ENCODE measurements at regions not wholly inside any gene's neighbourhood (a gene's known extent, or its start where the extent isn't known, plus 50 kb on each side); places are given as distances from the start of the nearest gene placed in this dataset.

GRCh38 chr1:37305108-37305507 is 169.3 kb upstream of the ZC3H12A start (continued):
- TF ChIP-seq ZNF571 (tag by site-specific recombination; IDR thresholded peaks at IDR 0.05) (no peak), CTCF (tag by site-specific recombination; IDR thresholded peaks at IDR 0.05) (no peak), ZNF10 (tag by site-specific recombination; IDR thresholded peaks at IDR 0.05) (no peak), KLF16 (tag by site-specific recombination; IDR thresholded peaks at IDR 0.05) (no peak)

- no peaks in the 10 kb centered on the region for H3K4me1 ChIP-seq (ENCODE audit: control insufficient read depth, insufficient read depth, low read length)
- no peak for TF ChIP-seq GFI1B (tag by site-specific recombination; IDR thresholded peaks at IDR 0.05)
- no peak for TF ChIP-seq REPIN1 (tag by site-specific recombination; IDR thresholded peaks at IDR 0.05; ENCODE audit: low read depth)
- no peak for TF ChIP-seq ZNF211 (tag by site-specific recombination; IDR thresholded peaks at IDR 0.05; ENCODE audit: low read depth)
- TF ChIP-seq ZNF19 (tag by site-specific recombination; IDR thresholded peaks at IDR 0.05; ENCODE audit: low read depth), result no peak
- no peak for TF ChIP-seq ZNF677 (tag by site-specific recombination; IDR thresholded peaks at IDR 0.05)
- no peak for TF ChIP-seq ZNF132 (tag by site-specific recombination; IDR thresholded peaks at IDR 0.05; ENCODE audit: borderline replicate concordance)
- no peak for TF ChIP-seq HOXA7 (CRISPR knock-in tag; IDR thresholded peaks at IDR 0.05; ENCODE audit: borderline replicate concordance)
- TF ChIP-seq ZIC2 (tag by site-specific recombination; IDR thresholded peaks at IDR 0.05), result no peak
- no peak for TF ChIP-seq ZNF626 (tag by site-specific recombination; IDR thresholded peaks at IDR 0.05)
- TF ChIP-seq ZNF658 (tag by site-specific recombination; IDR thresholded peaks at IDR 0.05), result no peak
- no peak for TF ChIP-seq GLI4 (tag by site-specific recombination; IDR thresholded peaks at IDR 0.05)
- no peak for TF ChIP-seq PATZ1 (tag by site-specific recombination; IDR thresholded peaks at IDR 0.05)
- TF ChIP-seq ZNF530 (tag by site-specific recombination; IDR thresholded peaks at IDR 0.05; ENCODE audit: low read depth), result no peak
- no peak for TF ChIP-seq ZNF555 (tag by site-specific recombination; conservative IDR thresholded peaks at IDR 0.05)
- TF ChIP-seq ZNF350 (tag by site-specific recombination; IDR thresholded peaks at IDR 0.05), result no peak
- TF ChIP-seq ZNF354C (tag by site-specific recombination; IDR thresholded peaks at IDR 0.05; ENCODE audit: borderline replicate concordance, low read depth), result no peak
- no peak for TF ChIP-seq ZBTB17 (tag by site-specific recombination; IDR thresholded peaks at IDR 0.05)
- no peak for TF ChIP-seq HOXC10 (CRISPR knock-in tag; IDR thresholded peaks at IDR 0.05)
- TF ChIP-seq ZSCAN18 (tag by site-specific recombination; IDR thresholded peaks at IDR 0.05), result no peak
- TF ChIP-seq ZNF624 (tag by site-specific recombination; IDR thresholded peaks at IDR 0.05), result no peak
- ChIA-PET POLR2A (no interaction called here), CTCF (no interaction called here)
- no peaks in the 10 kb centered on the region for H3K9me3 ChIP-seq (ENCODE audit: control insufficient read depth, insufficient read depth, low read depth, low read length)
- no peak overlapping the region for H3K4me3 ChIP-seq (ENCODE audit: low read depth, low read length)
- H3K27ac ChIP-seq (ENCODE audit: extremely low read depth, low read depth, low read length), result no peak overlapping the region
- no peaks in the 10 kb centered on the region for H3K36me3 ChIP-seq (ENCODE audit: control insufficient read depth in 2 of 2, insufficient read depth in 1 of 2, low read length in 2 of 2)
Observed at GRCh38 chr1:37305841-37306240, 168.5 kb upstream of the ZC3H12A start.

Data from HEK293 (cell line).